ENCODE measurements at regions not wholly inside any gene's neighbourhood (a gene's known extent, or its start where the extent isn't known, plus 50 kb on each side); places are given as distances from the start of the nearest gene placed in this dataset.
A peak's percentile ranks its signal among the peaks of the same experiment; 100 is the strongest.
"Not testable (repeated sequence)": the region's sequence is repeated elsewhere in the genome, so short reads cannot be mapped to it uniquely, and the experiment has no call there.

DNA sequence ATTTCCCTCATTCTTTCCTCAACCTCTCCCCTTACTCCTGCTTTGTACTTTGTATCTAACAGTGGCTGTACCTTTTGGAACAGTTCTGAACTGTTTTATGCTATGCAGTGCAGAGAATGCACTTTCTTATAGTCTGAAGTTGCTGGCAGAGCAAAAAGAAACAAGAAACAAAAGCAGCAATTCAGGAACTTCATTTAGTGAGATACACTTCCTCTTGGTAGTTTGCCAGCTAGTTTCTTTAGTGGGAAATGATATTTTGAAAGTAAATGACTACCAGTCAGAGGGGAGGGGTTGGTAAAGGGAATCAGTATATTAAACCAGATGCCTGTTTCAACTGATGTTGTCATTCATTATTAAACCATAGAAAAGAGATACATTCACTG is 55.0 kb upstream of the CHD2 start:
- peak overlapping the region; percentile 54 for H3K27ac ChIP-seq
- no peaks in the 10 kb centered on the region for H3K9me3 ChIP-seq (ENCODE audit: low read depth)
- peak in 1 of 2 donors; percentile 84 for DNase-seq (ENCODE audit: low read depth in 1 of 2, low spot score in 1 of 2)
- H3K4me1 ChIP-seq (ENCODE audit: low read depth): no peaks in the 10 kb centered on the region
- H3K4me3 ChIP-seq: no peak overlapping the region
- TF ChIP-seq, protein P1, sequence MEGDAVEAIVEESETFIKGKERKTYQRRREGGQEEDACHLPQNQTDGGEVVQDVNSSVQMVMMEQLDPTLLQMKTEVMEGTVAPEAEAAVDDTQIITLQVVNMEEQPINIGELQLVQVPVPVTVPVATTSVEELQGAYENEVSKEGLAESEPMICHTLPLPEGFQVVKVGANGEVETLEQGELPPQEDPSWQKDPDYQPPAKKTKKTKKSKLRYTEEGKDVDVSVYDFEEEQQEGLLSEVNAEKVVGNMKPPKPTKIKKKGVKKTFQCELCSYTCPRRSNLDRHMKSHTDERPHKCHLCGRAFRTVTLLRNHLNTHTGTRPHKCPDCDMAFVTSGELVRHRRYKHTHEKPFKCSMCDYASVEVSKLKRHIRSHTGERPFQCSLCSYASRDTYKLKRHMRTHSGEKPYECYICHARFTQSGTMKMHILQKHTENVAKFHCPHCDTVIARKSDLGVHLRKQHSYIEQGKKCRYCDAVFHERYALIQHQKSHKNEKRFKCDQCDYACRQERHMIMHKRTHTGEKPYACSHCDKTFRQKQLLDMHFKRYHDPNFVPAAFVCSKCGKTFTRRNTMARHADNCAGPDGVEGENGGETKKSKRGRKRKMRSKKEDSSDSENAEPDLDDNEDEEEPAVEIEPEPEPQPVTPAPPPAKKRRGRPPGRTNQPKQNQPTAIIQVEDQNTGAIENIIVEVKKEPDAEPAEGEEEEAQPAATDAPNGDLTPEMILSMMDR (IDR thresholded peaks at IDR 0.05; ENCODE audit: low read depth, low read length): no peak
- no peaks in the 10 kb centered on the region for H3K36me3 ChIP-seq
- no peaks in the 10 kb centered on the region for H3K27me3 ChIP-seq

DNA sequence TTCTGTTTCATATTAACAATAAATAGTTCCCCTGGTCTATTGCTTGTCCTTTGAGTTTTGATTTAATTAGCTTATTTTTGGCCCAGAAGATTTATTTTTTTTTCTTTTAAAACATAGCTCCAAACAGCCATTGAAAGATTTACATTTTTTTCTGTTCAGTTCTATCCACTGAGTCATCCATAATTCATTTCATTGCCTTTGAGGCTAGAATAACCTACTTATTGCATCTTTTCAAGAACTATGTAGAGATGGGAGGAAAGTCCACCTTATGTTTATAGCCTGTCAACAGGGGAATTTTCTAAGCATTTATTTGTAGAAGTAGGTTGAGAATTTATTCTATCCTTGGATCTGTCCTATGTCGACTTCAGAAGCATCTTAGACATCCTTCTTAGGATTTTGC is 53.4 kb upstream of the CHD2 start:
- Histone ChIP-seq H3K9me3 (ENCODE audit: low read depth) (no peaks in the 10 kb centered on the region), H3K27me3 (no peaks in the 10 kb centered on the region), H3K27ac (no peak overlapping the region), H3K36me3 (no peaks in the 10 kb centered on the region), H3K4me3 (no peak overlapping the region), H3K4me1 (ENCODE audit: low read depth) (no peaks in the 10 kb centered on the region)
- TF ChIP-seq, protein P1 (IDR thresholded peaks at IDR 0.05; ENCODE audit: low read depth, low read length): no peak
- peak in 1 of 2 donors; percentile 21 for DNase-seq (ENCODE audit: low read depth in 1 of 2, low spot score in 1 of 2)

DNA sequence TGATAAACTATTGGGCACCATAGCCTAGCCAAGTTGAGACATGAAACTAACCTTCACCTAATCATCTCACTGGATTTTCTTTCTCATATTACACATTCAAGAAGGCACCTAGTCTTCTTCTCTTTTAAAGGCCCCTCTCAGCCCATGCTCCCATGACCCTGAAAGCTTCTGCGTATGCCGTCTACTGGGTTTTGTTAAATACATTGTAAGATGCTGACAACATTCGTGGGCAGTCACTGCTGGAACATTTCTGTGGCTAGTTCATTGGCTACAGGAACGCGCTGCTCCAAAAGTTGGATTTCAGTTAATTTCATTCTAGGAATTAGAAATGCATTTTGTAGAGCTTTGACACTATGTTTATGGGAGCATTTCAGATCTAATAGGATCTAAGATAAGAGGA is 52.3 kb upstream of the CHD2 start:
- TF ChIP-seq, protein P1 (IDR thresholded peaks at IDR 0.05; ENCODE audit: low read depth, low read length): no peak

DNA sequence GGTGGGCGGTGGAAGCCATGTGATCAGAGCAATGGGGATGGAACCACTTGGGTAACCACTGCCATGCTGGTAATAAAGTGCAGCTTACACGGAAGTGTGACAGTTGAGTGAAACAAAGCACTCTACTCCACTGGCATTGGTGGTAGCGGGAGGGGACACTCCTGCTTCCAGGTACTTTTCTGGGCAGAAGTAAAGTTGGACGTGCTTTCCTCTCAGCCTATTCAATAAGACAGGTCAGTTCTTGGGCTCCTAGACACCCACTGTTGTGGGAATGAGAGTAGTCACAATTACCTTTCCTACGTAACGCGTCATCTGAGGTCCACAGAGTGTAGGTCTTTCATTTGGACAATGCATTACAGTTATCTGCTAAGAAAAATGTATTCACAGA is 51.7 kb upstream of the CHD2 start:
- Histone ChIP-seq H3K27me3 (no peaks in the 10 kb centered on the region), H3K9me3 (ENCODE audit: low read depth) (no peaks in the 10 kb centered on the region), H3K36me3 (no peaks in the 10 kb centered on the region), H3K4me1 (ENCODE audit: low read depth) (no peaks in the 10 kb centered on the region), H3K4me3 (no peak overlapping the region), H3K27ac (no peak overlapping the region)
- DNase-seq (ENCODE audit: low read depth in 1 of 2, low spot score in 1 of 2): no peak
- TF ChIP-seq, protein P1 (IDR thresholded peaks at IDR 0.05; ENCODE audit: low read depth, low read length): no peak

More for the DNA sequence above, 52.3 kb upstream of the CHD2 start:
- H3K4me1 ChIP-seq (ENCODE audit: low read depth): no peaks in the 10 kb centered on the region
- no peaks in the 10 kb centered on the region for H3K9me3 ChIP-seq (ENCODE audit: low read depth)
- no peaks in the 10 kb centered on the region for H3K36me3 ChIP-seq
- DNase-seq (ENCODE audit: low read depth in 1 of 2, low spot score in 1 of 2): peak in 1 of 2 donors; percentile 43
- no peak overlapping the region for H3K27ac ChIP-seq
- no peaks in the 10 kb centered on the region for H3K27me3 ChIP-seq
- H3K4me3 ChIP-seq: no peak overlapping the region

DNA sequence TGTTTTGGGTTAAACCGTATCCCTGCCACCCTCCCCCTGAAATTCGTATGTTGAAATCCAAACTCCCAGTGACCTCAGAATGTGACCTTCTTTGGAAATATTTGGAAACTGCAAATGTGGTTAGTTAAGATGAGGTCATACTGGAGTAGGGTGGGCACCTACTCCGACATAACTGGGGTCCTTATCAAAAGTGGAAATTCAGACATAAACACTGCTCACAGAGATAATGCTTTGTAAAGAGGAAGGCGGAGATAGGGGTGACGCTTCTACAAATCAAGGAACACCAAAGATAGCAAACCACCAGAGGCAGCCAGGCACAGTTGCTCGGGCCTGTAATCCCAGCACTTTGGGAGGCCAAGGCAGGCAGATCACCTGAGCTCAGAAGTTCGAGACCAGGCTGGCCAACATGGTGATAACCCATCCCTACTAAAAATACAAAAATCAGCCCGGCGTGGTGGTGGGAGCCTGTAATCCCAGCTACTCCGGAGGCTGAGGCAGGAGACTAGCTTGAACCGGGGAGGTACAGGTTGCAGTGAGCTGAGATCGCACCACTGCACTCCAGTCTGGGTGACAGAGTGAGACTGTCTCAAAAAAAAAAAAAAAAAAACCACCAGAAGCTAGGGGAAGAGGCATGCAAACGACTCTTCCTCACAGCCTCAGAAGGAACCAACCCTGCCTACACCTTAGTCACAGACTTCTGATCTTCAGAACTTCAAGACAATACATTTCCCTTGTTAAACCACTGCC is 51.1 kb upstream of the CHD2 start:
- H3K27me3 ChIP-seq: no peaks in the 10 kb centered on the region
- H3K36me3 ChIP-seq: no peaks in the 10 kb centered on the region
- no peaks in the 10 kb centered on the region for H3K9me3 ChIP-seq (ENCODE audit: low read depth)
- no peak overlapping the region for H3K27ac ChIP-seq
- H3K4me1 ChIP-seq (ENCODE audit: low read depth): no peaks in the 10 kb centered on the region
- peak in 1 of 2 donors; percentile 98 for DNase-seq (ENCODE audit: low read depth in 1 of 2, low spot score in 1 of 2)
- H3K4me3 ChIP-seq: no peak overlapping the region
- TF ChIP-seq, protein P1 (IDR thresholded peaks at IDR 0.05; ENCODE audit: low read depth, low read length): no peak

DNA sequence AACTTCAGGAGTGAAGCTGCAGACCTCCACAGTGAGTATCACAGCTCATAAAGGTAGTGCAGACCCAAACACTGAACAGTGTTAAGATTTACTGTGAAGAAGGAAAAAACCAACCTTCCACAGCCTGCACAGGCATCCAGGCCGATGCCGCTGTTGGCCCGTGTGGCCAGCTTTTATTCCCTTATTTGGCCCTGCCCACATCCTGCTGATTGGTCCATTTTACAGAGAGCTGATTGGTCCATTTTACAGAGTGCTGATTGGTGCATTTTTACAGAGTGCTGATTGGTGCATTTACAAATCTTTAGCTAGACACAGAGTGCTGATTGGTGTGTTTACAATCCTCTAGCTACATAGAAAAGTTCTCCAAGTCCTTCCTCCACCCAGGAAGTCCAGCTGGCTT is 49.9 kb upstream of the CHD2 start:
- not testable (repeated sequence) for H3K27ac ChIP-seq; H3K27me3 ChIP-seq; H3K36me3 ChIP-seq; H3K9me3 ChIP-seq (ENCODE audit: low read depth); H3K4me1 ChIP-seq (ENCODE audit: low read depth); DNase-seq (ENCODE audit: low read depth in 1 of 2, low spot score in 1 of 2); H3K4me3 ChIP-seq

All from cardiac muscle cell (in vitro differentiated cells and primary cell).